ENCODE measurements at regions not wholly inside any gene's neighbourhood (a gene's known extent, or its start where the extent isn't known, plus 50 kb on each side); places are given as distances from the start of the nearest gene placed in this dataset.

DNA sequence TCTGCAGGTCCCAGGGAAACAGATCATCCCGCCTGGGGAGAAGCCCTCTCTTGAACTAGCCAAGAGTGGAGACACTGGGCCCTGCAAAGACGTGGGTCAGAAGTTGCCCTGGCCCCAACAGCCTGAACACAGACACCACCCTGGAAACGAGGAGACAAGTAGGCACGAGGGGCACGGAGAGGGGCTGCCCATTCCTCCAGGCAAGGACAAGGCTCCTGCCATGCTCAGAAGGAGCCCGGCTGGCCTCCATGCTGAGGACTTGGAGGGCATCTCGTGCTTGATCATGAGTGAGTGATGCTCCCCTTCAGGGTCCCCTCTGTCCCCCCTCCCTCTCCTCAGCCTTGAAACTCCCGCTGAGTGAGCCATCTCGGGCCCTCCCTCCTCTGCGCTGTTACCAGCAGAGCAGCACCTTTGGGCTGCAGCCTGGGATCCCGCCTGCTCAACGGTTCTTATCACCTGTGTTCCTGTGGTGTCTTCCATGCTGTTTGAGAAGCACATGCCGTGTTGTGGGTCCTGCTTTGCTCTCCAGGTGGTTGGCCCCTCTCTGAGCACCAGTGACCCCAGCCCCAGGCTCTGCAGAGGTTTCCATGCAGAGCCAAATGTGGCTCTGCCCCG, 544.3 kb downstream of the TCERG1L start:
- no peaks in the 10 kb centered on the region for H3K4me1 Mint-ChIP-seq
- H3K27me3 Mint-ChIP-seq, result peaks cover 0 to 8% of the 10 kb centered on the region in 2 donors
- no peak for DNase-seq
- Histone ChIP-seq H3K4me3 (ENCODE audit: control insufficient read depth in 1 of 2, extremely low read depth in 1 of 2, low read length in 1 of 2) (no peak overlapping the region), H3K27me3 (replicated peaks in 1 of 2; ENCODE audit: control insufficient read depth in 2 of 2, extremely low read depth in 1 of 2, insufficient read depth in 2 of 2, low read length in 1 of 2) (peaks cover 0 to 12% of the 10 kb centered on the region in 2 experiments), H3K9me3 (no peaks in the 10 kb centered on the region), H3K4me1 (ENCODE audit: control insufficient read depth in 1 of 2, extremely low read depth in 1 of 2, insufficient read depth in 2 of 2, low read length in 2 of 2) (no peaks in the 10 kb centered on the region), H3K36me3 (ENCODE audit: control insufficient read depth in 2 of 2, extremely low read depth in 1 of 2, insufficient read depth in 1 of 2, low read length in 1 of 2) (no peaks in the 10 kb centered on the region), H3K27ac (ENCODE audit: low read length) (no peak overlapping the region)
- H3K9me3 Mint-ChIP-seq, result peaks cover 0 to 6% (median 6%) of the 10 kb centered on the region in 3 donors
- WGBS (ENCODE audit: insufficient coverage), result 72% methylated on average over 12 of the region's 14 CpGs
- H3K4me3 Mint-ChIP-seq, result no peak overlapping the region
- no peak overlapping the region for H3K27ac Mint-ChIP-seq
- POLR2A ChIA-PET, result no interaction called here
- no peak for ATAC-seq (replicated peaks in 1 of 4)
- H3K36me3 Mint-ChIP-seq, result no peaks in the 10 kb centered on the region
- CTCF ChIA-PET, result no interaction called here

- ChIA-PET CTCF (no interaction called here), POLR2A (no interaction called here)
- no peaks in the 10 kb centered on the region for H3K4me1 ChIP-seq (ENCODE audit: control insufficient read depth in 1 of 2, extremely low read depth in 1 of 2, insufficient read depth in 2 of 2, low read length in 2 of 2)
- H3K27ac Mint-ChIP-seq, result no peak overlapping the region
- WGBS (ENCODE audit: insufficient coverage), result 84% methylated on average over 7 of the region's 10 CpGs
- ATAC-seq (replicated peaks in 1 of 4) (no peak), DNase-seq (no peak)
- H3K4me3 Mint-ChIP-seq, result no peak overlapping the region
- no peaks in the 10 kb centered on the region for H3K9me3 ChIP-seq
- peaks cover 3 to 6% (median 6%) of the 10 kb centered on the region in 3 donors for H3K9me3 Mint-ChIP-seq
- peaks cover 0 to 18% of the 10 kb centered on the region in 2 experiments for H3K27me3 ChIP-seq (replicated peaks in 1 of 2; ENCODE audit: control insufficient read depth in 2 of 2, extremely low read depth in 1 of 2, insufficient read depth in 2 of 2, low read length in 1 of 2)
- H3K36me3 Mint-ChIP-seq, result no peaks in the 10 kb centered on the region
- H3K27ac ChIP-seq (ENCODE audit: low read length), result no peak overlapping the region
- peaks cover 3 to 10% of the 10 kb centered on the region in 2 donors for H3K27me3 Mint-ChIP-seq
- no peaks in the 10 kb centered on the region for H3K4me1 Mint-ChIP-seq
- H3K36me3 ChIP-seq (ENCODE audit: control insufficient read depth in 2 of 2, extremely low read depth in 1 of 2, insufficient read depth in 1 of 2, low read length in 1 of 2), result no peaks in the 10 kb centered on the region
- no peak overlapping the region for H3K4me3 ChIP-seq (ENCODE audit: control insufficient read depth in 1 of 2, extremely low read depth in 1 of 2, low read length in 1 of 2)
Measured at GRCh38 chr10:130769146-130770017, 542.1 kb downstream of the TCERG1L start.

DNA sequence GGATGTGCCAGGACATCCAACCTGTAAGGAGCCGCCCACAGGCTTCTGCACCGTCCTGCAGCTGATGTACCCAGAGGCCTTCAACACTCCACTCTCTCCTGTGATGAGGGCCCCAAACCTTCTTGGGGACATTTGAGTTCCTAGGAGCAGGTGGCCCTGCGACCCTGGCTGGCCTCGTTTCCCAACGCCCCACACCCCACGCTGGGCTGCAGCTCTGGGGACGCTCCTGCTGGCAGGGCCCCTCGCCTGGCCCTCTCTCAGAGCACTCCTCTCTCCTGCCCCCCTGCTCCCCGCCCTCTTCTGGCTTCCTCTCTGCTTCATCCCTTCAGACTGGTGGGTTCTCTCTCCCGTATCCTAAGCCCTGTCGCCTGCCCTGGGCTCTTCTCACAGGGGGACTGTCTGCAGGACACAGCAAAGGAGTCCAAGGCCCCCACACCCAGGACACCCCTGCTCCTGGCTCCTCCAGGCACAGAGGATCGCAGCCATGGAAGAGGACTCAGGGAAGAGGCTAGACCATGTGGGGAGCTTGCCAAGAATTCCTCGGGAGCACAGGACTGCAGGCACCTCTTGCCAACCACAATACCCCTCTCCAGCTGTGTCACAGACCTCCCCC, 541.4 kb downstream of the TCERG1L start:
- ChIA-PET POLR2A (no interaction called here), CTCF (no interaction called here)
- H3K4me3 ChIP-seq (ENCODE audit: control insufficient read depth in 1 of 2, extremely low read depth in 1 of 2, low read length in 1 of 2), result no peak overlapping the region
- WGBS (ENCODE audit: insufficient coverage), result 69% methylated on average over 8 of the region's 13 CpGs
- H3K4me1 ChIP-seq (ENCODE audit: control insufficient read depth in 1 of 2, extremely low read depth in 1 of 2, insufficient read depth in 2 of 2, low read length in 2 of 2), result no peaks in the 10 kb centered on the region
- Mint-ChIP-seq H3K27me3 (peaks cover 4 to 6% of the 10 kb centered on the region in 2 donors), H3K36me3 (no peaks in the 10 kb centered on the region), H3K9me3 (peaks cover 3 to 6% (median 6%) of the 10 kb centered on the region in 3 donors), H3K27ac (no peak overlapping the region), H3K4me1 (no peaks in the 10 kb centered on the region), H3K4me3 (no peak overlapping the region)
- no peak for DNase-seq
- ATAC-seq (replicated peaks in 1 of 4), result no peak
- H3K27ac ChIP-seq (ENCODE audit: low read length), result no peak overlapping the region
- no peaks in the 10 kb centered on the region for H3K36me3 ChIP-seq (ENCODE audit: control insufficient read depth in 2 of 2, extremely low read depth in 1 of 2, insufficient read depth in 1 of 2, low read length in 1 of 2)
- H3K27me3 ChIP-seq (replicated peaks in 1 of 2; ENCODE audit: control insufficient read depth in 2 of 2, extremely low read depth in 1 of 2, insufficient read depth in 2 of 2, low read length in 1 of 2), result peaks cover 0 to 14% of the 10 kb centered on the region in 2 experiments
- H3K9me3 ChIP-seq, result no peaks in the 10 kb centered on the region

DNA sequence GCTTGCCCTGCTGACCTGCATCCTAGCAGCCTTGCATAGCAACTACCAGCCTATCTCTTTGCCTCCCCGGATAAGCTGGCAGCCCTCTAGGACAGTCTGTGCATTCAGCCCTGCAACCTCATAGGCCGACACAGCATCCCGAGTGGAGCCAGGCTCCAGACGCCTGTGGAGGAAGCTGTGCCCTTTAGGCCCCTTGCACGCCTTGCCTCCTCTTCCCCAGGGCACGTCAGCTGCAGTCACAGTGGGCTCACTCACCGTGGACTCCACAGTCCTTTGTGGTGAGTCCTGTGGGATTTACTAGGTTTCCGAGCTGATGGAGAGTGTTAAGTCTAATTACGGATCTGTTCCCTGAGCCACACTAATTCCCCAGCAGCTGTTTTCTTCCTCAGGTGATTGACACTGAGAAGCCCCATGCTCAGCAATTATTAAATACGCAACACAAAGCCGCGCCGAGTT, 540.0 kb downstream of the TCERG1L start:
- H3K27me3 ChIP-seq (replicated peaks in 1 of 2; ENCODE audit: control insufficient read depth in 2 of 2, extremely low read depth in 1 of 2, insufficient read depth in 2 of 2, low read length in 1 of 2), result peaks cover 0 to 14% of the 10 kb centered on the region in 2 experiments
- Mint-ChIP-seq H3K4me3 (no peak overlapping the region), H3K27me3 (peaks cover 4 to 10% of the 10 kb centered on the region in 2 donors), H3K4me1 (no peaks in the 10 kb centered on the region), H3K9me3 (peaks cover 3 to 9% (median 6%) of the 10 kb centered on the region in 3 donors), H3K27ac (no peak overlapping the region), H3K36me3 (no peaks in the 10 kb centered on the region)
- no peaks in the 10 kb centered on the region for H3K4me1 ChIP-seq (ENCODE audit: control insufficient read depth in 1 of 2, extremely low read depth in 1 of 2, insufficient read depth in 2 of 2, low read length in 2 of 2)
- H3K27ac ChIP-seq (ENCODE audit: low read length), result no peak overlapping the region
- H3K9me3 ChIP-seq, result no peaks in the 10 kb centered on the region
- no peak for DNase-seq
- no peak for ATAC-seq (replicated peaks in 1 of 4)
- POLR2A ChIA-PET, result no interaction called here
- CTCF ChIA-PET, result no interaction called here
- no peaks in the 10 kb centered on the region for H3K36me3 ChIP-seq (ENCODE audit: control insufficient read depth in 2 of 2, extremely low read depth in 1 of 2, insufficient read depth in 1 of 2, low read length in 1 of 2)
- WGBS (ENCODE audit: insufficient coverage), result 53% methylated on average over 6 of the region's 13 CpGs
- no peak overlapping the region for H3K4me3 ChIP-seq (ENCODE audit: control insufficient read depth in 1 of 2, extremely low read depth in 1 of 2, low read length in 1 of 2)

GRCh38 chr10:130772056-130772455, 539.5 kb downstream of the TCERG1L start:
- H3K4me3 Mint-ChIP-seq, result no peak overlapping the region
- H3K36me3 Mint-ChIP-seq, result no peaks in the 10 kb centered on the region
- DNase-seq, result no peak
- no peaks in the 10 kb centered on the region for H3K4me1 Mint-ChIP-seq
- Histone ChIP-seq H3K27ac (ENCODE audit: low read length) (no peak overlapping the region), H3K36me3 (ENCODE audit: control insufficient read depth in 2 of 2, extremely low read depth in 1 of 2, insufficient read depth in 1 of 2, low read length in 1 of 2) (no peaks in the 10 kb centered on the region), H3K4me1 (ENCODE audit: control insufficient read depth in 1 of 2, extremely low read depth in 1 of 2, insufficient read depth in 2 of 2, low read length in 2 of 2) (no peaks in the 10 kb centered on the region), H3K4me3 (ENCODE audit: control insufficient read depth in 1 of 2, extremely low read depth in 1 of 2, low read length in 1 of 2) (no peak overlapping the region), H3K9me3 (no peaks in the 10 kb centered on the region), H3K27me3 (replicated peaks in 1 of 2; ENCODE audit: control insufficient read depth in 2 of 2, extremely low read depth in 1 of 2, insufficient read depth in 2 of 2, low read length in 1 of 2) (peaks cover 0 to 14% of the 10 kb centered on the region in 2 experiments)
- ChIA-PET POLR2A (no interaction called here), CTCF (no interaction called here)
- peaks cover 3 to 10% (median 6%) of the 10 kb centered on the region in 3 donors for H3K9me3 Mint-ChIP-seq
- peaks cover 4 to 10% of the 10 kb centered on the region in 2 donors for H3K27me3 Mint-ChIP-seq
- 70% methylated on average over 1 of the region's 5 CpGs for WGBS (ENCODE audit: insufficient coverage)
- no peak for ATAC-seq (replicated peaks in 1 of 4)
- H3K27ac Mint-ChIP-seq, result no peak overlapping the region

GRCh38 chr10:130772676-130773075, 538.8 kb downstream of the TCERG1L start:
- WGBS (ENCODE audit: insufficient coverage), result 56% methylated on average over 1 of the region's 5 CpGs
- H3K4me3 Mint-ChIP-seq, result no peak overlapping the region
- Histone ChIP-seq H3K27ac (ENCODE audit: low read length) (no peak overlapping the region), H3K4me1 (ENCODE audit: control insufficient read depth in 1 of 2, extremely low read depth in 1 of 2, insufficient read depth in 2 of 2, low read length in 2 of 2) (no peaks in the 10 kb centered on the region), H3K27me3 (replicated peaks in 1 of 2; ENCODE audit: control insufficient read depth in 2 of 2, extremely low read depth in 1 of 2, insufficient read depth in 2 of 2, low read length in 1 of 2) (peaks cover 0 to 14% of the 10 kb centered on the region in 2 experiments), H3K9me3 (no peaks in the 10 kb centered on the region), H3K36me3 (ENCODE audit: control insufficient read depth in 2 of 2, extremely low read depth in 1 of 2, insufficient read depth in 1 of 2, low read length in 1 of 2) (no peaks in the 10 kb centered on the region), H3K4me3 (ENCODE audit: control insufficient read depth in 1 of 2, extremely low read depth in 1 of 2, low read length in 1 of 2) (no peak overlapping the region)
- no peaks in the 10 kb centered on the region for H3K4me1 Mint-ChIP-seq
- DNase-seq (no peak), ATAC-seq (replicated peaks in 1 of 4) (no peak)
- H3K27me3 Mint-ChIP-seq, result peaks cover 4 to 10% of the 10 kb centered on the region in 2 donors
- ChIA-PET POLR2A (no interaction called here), CTCF (no interaction called here)
- no peak overlapping the region for H3K27ac Mint-ChIP-seq
- peaks cover 3 to 10% (median 6%) of the 10 kb centered on the region in 3 donors for H3K9me3 Mint-ChIP-seq
- no peaks in the 10 kb centered on the region for H3K36me3 Mint-ChIP-seq

Data from T-cell (primary cell).